B cell (primary cell): ENCODE measurements at regions not wholly inside any gene's neighbourhood (a gene's known extent, or its start where the extent isn't known, plus 50 kb on each side); places are given as distances from the start of the nearest gene placed in this dataset.
"Not testable (repeated sequence)": the region's sequence is repeated elsewhere in the genome, so short reads cannot be mapped to it uniquely, and the experiment has no call there.

Experiments used
- EZH2 ChIP-seq: IDR thresholded peaks from 2 replicates; pipeline ENCODE4 v1.6.1; 2012; ENCODE audit warnings: borderline replicate concordance, low read depth, mild to moderate bottlenecking, moderate library complexity, low read length; ENCODE audit not compliant: insufficient read depth, poor library complexity, severe bottlenecking
- TF ChIP-seq, protein P1 (sequence below): fragments of 200-600 bp; IDR thresholded peaks from one replicate; pipeline ENCODE4 v1.8.0; 2022; ENCODE audit warnings: antibody characterized with exemption, mild to moderate bottlenecking

DNA sequence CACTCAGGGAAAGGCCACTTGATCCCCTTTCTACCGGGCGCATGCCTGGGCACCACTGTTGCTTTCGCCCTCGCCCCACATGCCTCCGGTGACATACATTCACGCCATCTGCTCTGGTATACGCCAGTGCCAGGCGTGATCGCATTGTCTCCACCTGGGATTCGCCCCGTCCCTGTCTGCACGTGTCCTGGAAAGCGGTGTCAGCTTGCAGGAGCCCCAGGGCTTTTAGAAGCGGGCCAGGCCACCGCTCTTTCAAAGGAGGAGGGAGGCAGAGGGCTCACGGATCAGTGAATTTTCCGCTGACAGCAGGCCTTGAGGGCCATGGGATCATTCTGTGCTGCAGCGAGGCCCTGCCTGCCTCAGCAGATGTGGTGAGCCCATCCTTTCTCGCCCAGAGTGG, 706.1 kb downstream of the KCNJ18 start:
- TF ChIP-seq, protein P1, sequence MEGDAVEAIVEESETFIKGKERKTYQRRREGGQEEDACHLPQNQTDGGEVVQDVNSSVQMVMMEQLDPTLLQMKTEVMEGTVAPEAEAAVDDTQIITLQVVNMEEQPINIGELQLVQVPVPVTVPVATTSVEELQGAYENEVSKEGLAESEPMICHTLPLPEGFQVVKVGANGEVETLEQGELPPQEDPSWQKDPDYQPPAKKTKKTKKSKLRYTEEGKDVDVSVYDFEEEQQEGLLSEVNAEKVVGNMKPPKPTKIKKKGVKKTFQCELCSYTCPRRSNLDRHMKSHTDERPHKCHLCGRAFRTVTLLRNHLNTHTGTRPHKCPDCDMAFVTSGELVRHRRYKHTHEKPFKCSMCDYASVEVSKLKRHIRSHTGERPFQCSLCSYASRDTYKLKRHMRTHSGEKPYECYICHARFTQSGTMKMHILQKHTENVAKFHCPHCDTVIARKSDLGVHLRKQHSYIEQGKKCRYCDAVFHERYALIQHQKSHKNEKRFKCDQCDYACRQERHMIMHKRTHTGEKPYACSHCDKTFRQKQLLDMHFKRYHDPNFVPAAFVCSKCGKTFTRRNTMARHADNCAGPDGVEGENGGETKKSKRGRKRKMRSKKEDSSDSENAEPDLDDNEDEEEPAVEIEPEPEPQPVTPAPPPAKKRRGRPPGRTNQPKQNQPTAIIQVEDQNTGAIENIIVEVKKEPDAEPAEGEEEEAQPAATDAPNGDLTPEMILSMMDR, result not testable (repeated sequence)
- TF ChIP-seq EZH2, result not testable (repeated sequence)
